ENCODE measurements at regions not wholly inside any gene's neighbourhood (a gene's known extent, or its start where the extent isn't known, plus 50 kb on each side); places are given as distances from the start of the nearest gene placed in this dataset.
A peak's percentile ranks its signal among the peaks of the same experiment; 100 is the strongest.
"Not testable (repeated sequence)": the region's sequence is repeated elsewhere in the genome, so short reads cannot be mapped to it uniquely, and the experiment has no call there.

GRCh38 chr3:177642804-177643125 is 445.5 kb upstream of the TBL1XR1 start:
- Histone ChIP-seq H3K4me1 (ENCODE audit: control insufficient read depth, insufficient read depth, low read length, poor library complexity, severe bottlenecking) (peaks cover 22% of the 10 kb centered on the region), H3K9me3 (ENCODE audit: control insufficient read depth, low read length) (no peaks in the 10 kb centered on the region), H3K27ac (ENCODE audit: insufficient read depth, low read length, poor library complexity, severe bottlenecking) (no peak overlapping the region), H3K36me3 (ENCODE audit: control insufficient read depth, insufficient read depth, low read length) (no peaks in the 10 kb centered on the region), H3K4me3 (ENCODE audit: insufficient read depth, low read depth, low read length, poor library complexity, severe bottlenecking) (no peak overlapping the region), H3K27me3 (replicated peaks; ENCODE audit: control insufficient read depth, insufficient read depth, low read length, poor library complexity, severe bottlenecking) (no peaks in the 10 kb centered on the region)
- no peak for DNase-seq

DNA sequence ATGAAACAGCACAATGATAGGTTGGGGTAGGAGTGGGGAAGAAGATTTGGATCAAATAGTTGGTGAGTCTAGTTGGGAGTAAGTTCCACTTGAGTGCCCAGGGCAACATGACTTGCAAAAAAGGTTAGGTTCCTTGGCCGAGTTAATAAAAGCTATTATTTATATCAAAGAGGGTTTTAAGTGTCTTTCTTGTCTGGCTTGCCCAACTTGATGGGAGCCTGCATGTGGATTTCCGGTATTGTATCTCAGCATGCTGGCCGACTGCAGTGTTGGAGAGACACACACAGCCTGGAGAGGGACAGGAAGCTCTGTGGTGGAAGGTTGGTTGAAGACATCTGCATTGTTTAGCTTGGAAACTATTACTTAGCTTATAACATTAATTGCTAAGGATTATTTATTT is 449.5 kb upstream of the TBL1XR1 start:
- Histone ChIP-seq H3K27ac (ENCODE audit: insufficient read depth, low read length, poor library complexity, severe bottlenecking) (no peak overlapping the region), H3K4me1 (ENCODE audit: control insufficient read depth, insufficient read depth, low read length, poor library complexity, severe bottlenecking) (peaks cover 28% of the 10 kb centered on the region), H3K27me3 (replicated peaks; ENCODE audit: control insufficient read depth, insufficient read depth, low read length, poor library complexity, severe bottlenecking) (no peaks in the 10 kb centered on the region), H3K9me3 (ENCODE audit: control insufficient read depth, low read length) (no peaks in the 10 kb centered on the region), H3K36me3 (ENCODE audit: control insufficient read depth, insufficient read depth, low read length) (no peaks in the 10 kb centered on the region), H3K4me3 (ENCODE audit: insufficient read depth, low read depth, low read length, poor library complexity, severe bottlenecking) (no peak overlapping the region)
- no peak for DNase-seq

- H3K27me3 ChIP-seq (replicated peaks; ENCODE audit: control insufficient read depth, insufficient read depth, low read length, poor library complexity, severe bottlenecking), result no peaks in the 10 kb centered on the region
- DNase-seq, result no peak
- no peaks in the 10 kb centered on the region for H3K36me3 ChIP-seq (ENCODE audit: control insufficient read depth, insufficient read depth, low read length)
- H3K4me3 ChIP-seq (ENCODE audit: insufficient read depth, low read depth, low read length, poor library complexity, severe bottlenecking), result no peak overlapping the region
- H3K27ac ChIP-seq (ENCODE audit: insufficient read depth, low read length, poor library complexity, severe bottlenecking), result no peak overlapping the region
- H3K9me3 ChIP-seq (ENCODE audit: control insufficient read depth, low read length), result no peaks in the 10 kb centered on the region
- peaks cover 22% of the 10 kb centered on the region for H3K4me1 ChIP-seq (ENCODE audit: control insufficient read depth, insufficient read depth, low read length, poor library complexity, severe bottlenecking)
Observed at GRCh38 chr3:177647341-177647740, 450.1 kb upstream of the TBL1XR1 start.

DNA sequence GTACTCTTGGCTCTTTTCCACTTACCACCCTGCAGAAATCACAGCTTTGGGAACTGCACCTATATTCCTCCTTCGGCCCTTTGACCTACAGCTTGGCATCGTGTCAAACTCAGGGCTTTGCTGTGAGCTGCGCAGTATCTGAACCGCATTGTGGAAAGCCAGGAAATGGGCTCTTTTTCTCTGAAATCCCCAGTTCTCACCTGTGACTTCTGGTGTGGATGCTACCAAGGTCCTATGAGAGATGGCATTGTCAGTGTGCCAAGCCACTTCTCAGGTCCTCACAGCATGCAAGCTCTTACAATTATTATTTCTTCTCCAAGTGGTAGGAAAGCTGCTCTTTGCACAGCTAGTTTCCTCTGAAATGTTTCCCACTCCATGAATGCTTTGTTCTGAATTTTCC is 450.6 kb upstream of the TBL1XR1 start:
- Histone ChIP-seq H3K27ac (ENCODE audit: insufficient read depth, low read length, poor library complexity, severe bottlenecking) (no peak overlapping the region), H3K36me3 (ENCODE audit: control insufficient read depth, insufficient read depth, low read length) (no peaks in the 10 kb centered on the region), H3K4me1 (ENCODE audit: control insufficient read depth, insufficient read depth, low read length, poor library complexity, severe bottlenecking) (peaks cover 17% of the 10 kb centered on the region), H3K27me3 (replicated peaks; ENCODE audit: control insufficient read depth, insufficient read depth, low read length, poor library complexity, severe bottlenecking) (no peaks in the 10 kb centered on the region), H3K9me3 (ENCODE audit: control insufficient read depth, low read length) (no peaks in the 10 kb centered on the region), H3K4me3 (ENCODE audit: insufficient read depth, low read depth, low read length, poor library complexity, severe bottlenecking) (no peak overlapping the region)
- DNase-seq, result peak in 1 of 3 donors; percentile 7

DNA sequence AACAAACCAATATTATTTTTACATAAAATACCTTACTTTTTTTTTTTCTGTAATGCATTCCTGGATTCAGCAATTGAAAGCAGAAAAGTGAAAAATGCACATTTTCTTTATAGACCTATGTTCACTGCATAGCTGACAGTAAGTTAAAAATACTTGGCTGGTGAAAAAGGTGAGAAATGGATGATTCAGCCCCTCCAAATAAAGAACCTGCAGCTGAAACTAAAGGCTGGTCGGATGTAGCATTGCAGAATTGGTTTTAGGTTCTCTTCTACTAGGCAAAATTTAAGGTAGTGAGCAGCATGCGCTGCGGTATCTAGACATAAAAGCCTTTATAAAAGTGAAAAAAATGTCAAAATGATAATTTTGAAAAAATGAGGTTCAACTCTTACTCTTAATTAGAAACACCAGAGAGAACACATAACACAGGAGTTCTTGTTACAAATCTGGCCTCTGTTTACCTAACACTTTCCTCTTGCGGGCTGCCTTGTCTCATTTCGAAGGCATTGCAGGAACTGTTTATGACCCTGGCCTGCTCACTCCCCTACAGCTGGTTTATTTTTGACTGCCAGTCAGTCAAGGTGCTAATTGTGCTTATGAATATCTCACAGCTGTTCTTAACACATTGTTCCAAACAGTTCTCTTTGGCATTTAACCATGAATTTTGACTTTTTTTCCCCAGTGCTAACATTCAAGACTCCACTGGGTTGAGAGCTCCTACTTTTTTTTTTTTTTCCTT is 455.4 kb upstream of the TBL1XR1 start:
- no peaks in the 10 kb centered on the region for H3K9me3 ChIP-seq (ENCODE audit: control insufficient read depth, low read length)
- no peak for DNase-seq
- no peak overlapping the region for H3K4me3 ChIP-seq (ENCODE audit: insufficient read depth, low read depth, low read length, poor library complexity, severe bottlenecking)
- no peak overlapping the region for H3K27ac ChIP-seq (ENCODE audit: insufficient read depth, low read length, poor library complexity, severe bottlenecking)
- H3K4me1 ChIP-seq (ENCODE audit: control insufficient read depth, insufficient read depth, low read length, poor library complexity, severe bottlenecking), result peaks cover 6% of the 10 kb centered on the region
- H3K27me3 ChIP-seq (replicated peaks; ENCODE audit: control insufficient read depth, insufficient read depth, low read length, poor library complexity, severe bottlenecking), result no peaks in the 10 kb centered on the region
- H3K36me3 ChIP-seq (ENCODE audit: control insufficient read depth, insufficient read depth, low read length), result no peaks in the 10 kb centered on the region

DNA sequence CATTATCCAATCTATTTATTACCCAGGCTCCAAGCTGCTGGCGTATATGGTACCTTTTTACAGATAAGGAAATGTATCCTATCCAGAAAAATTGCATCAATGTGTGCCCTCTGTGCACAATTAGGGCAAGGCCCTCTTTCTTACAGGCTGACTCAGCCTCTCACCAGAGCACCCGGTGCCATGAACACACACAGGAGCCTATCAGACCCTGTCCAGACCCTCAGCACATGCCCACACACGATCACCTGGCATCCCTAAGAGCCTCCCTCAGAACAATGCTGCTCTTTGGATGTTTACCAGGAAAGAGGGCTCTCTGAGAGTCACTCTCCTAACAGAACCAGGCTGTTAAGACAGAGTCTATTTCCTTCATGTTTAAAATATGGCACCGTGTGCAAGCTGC is 460.0 kb upstream of the TBL1XR1 start:
- DNase-seq, result no peak
- H3K27me3 ChIP-seq (replicated peaks; ENCODE audit: control insufficient read depth, insufficient read depth, low read length, poor library complexity, severe bottlenecking), result no peaks in the 10 kb centered on the region
- H3K27ac ChIP-seq (ENCODE audit: insufficient read depth, low read length, poor library complexity, severe bottlenecking), result no peak overlapping the region
- no peaks in the 10 kb centered on the region for H3K9me3 ChIP-seq (ENCODE audit: control insufficient read depth, low read length)
- H3K4me1 ChIP-seq (ENCODE audit: control insufficient read depth, insufficient read depth, low read length, poor library complexity, severe bottlenecking), result no peaks in the 10 kb centered on the region
- no peak overlapping the region for H3K4me3 ChIP-seq (ENCODE audit: insufficient read depth, low read depth, low read length, poor library complexity, severe bottlenecking)
- H3K36me3 ChIP-seq (ENCODE audit: control insufficient read depth, insufficient read depth, low read length), result no peaks in the 10 kb centered on the region

GRCh38 chr3:177658354-177658753 is 461.1 kb upstream of the TBL1XR1 start:
- H3K27me3 ChIP-seq (replicated peaks; ENCODE audit: control insufficient read depth, insufficient read depth, low read length, poor library complexity, severe bottlenecking), result no peaks in the 10 kb centered on the region
- no peak for DNase-seq
- no peak overlapping the region for H3K27ac ChIP-seq (ENCODE audit: insufficient read depth, low read length, poor library complexity, severe bottlenecking)
- no peaks in the 10 kb centered on the region for H3K9me3 ChIP-seq (ENCODE audit: control insufficient read depth, low read length)
- no peaks in the 10 kb centered on the region for H3K36me3 ChIP-seq (ENCODE audit: control insufficient read depth, insufficient read depth, low read length)
- no peak overlapping the region for H3K4me3 ChIP-seq (ENCODE audit: insufficient read depth, low read depth, low read length, poor library complexity, severe bottlenecking)
- no peaks in the 10 kb centered on the region for H3K4me1 ChIP-seq (ENCODE audit: control insufficient read depth, insufficient read depth, low read length, poor library complexity, severe bottlenecking)

- peak in 2 of 3 donors; percentile 12 to 24 for DNase-seq
- not testable (repeated sequence) for H3K36me3 ChIP-seq (ENCODE audit: control insufficient read depth, insufficient read depth, low read length); H3K9me3 ChIP-seq (ENCODE audit: control insufficient read depth, low read length); H3K27me3 ChIP-seq (replicated peaks; ENCODE audit: control insufficient read depth, insufficient read depth, low read length, poor library complexity, severe bottlenecking); H3K4me3 ChIP-seq (ENCODE audit: insufficient read depth, low read depth, low read length, poor library complexity, severe bottlenecking); H3K4me1 ChIP-seq (ENCODE audit: control insufficient read depth, insufficient read depth, low read length, poor library complexity, severe bottlenecking); H3K27ac ChIP-seq (ENCODE audit: insufficient read depth, low read length, poor library complexity, severe bottlenecking)
Observed at GRCh38 chr3:177664380-177665103, 467.3 kb upstream of the TBL1XR1 start.

- Histone ChIP-seq H3K36me3 (ENCODE audit: control insufficient read depth, insufficient read depth, low read length) (no peaks in the 10 kb centered on the region), H3K9me3 (ENCODE audit: control insufficient read depth, low read length) (no peaks in the 10 kb centered on the region), H3K27me3 (replicated peaks; ENCODE audit: control insufficient read depth, insufficient read depth, low read length, poor library complexity, severe bottlenecking) (no peaks in the 10 kb centered on the region), H3K4me3 (ENCODE audit: insufficient read depth, low read depth, low read length, poor library complexity, severe bottlenecking) (no peak overlapping the region), H3K27ac (ENCODE audit: insufficient read depth, low read length, poor library complexity, severe bottlenecking) (no peak overlapping the region), H3K4me1 (ENCODE audit: control insufficient read depth, insufficient read depth, low read length, poor library complexity, severe bottlenecking) (no peaks in the 10 kb centered on the region)
- no peak for DNase-seq
Observed at GRCh38 chr3:177665122-177665808, 468.0 kb upstream of the TBL1XR1 start.

DNA sequence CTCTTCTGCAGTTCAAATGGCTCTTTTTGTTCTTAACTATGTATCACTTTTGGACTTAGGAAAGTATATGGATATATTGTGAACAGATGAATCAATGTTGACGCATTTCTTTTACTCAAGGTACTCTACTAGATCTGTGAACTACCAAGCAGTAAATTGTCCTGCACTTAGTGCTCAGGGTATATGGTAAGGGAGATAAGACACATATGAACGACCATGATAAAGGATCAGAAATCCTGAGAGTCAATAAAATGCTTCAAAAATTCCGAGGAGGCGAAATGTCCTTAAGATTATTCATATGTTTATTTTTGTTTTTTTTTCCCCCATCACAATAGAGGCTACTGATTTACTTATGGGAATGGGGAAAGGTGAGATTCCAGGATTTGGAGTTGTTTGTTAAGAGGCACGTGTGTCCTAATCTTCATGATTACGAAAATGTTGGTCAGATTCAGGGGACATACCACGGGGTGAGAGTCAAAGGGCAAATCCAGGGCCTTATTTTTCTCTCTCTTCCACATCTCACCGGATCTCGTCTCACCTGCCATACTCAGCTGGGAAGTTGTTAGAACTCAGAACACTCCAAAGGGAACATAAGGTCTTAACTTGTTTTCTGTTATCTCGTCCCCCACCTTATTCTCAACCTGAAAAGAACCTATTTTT is 475.1 kb upstream of the TBL1XR1 start:
- no peak for DNase-seq
- Histone ChIP-seq H3K27me3 (replicated peaks; ENCODE audit: control insufficient read depth, insufficient read depth, low read length, poor library complexity, severe bottlenecking) (no peaks in the 10 kb centered on the region), H3K4me1 (ENCODE audit: control insufficient read depth, insufficient read depth, low read length, poor library complexity, severe bottlenecking) (no peaks in the 10 kb centered on the region), H3K36me3 (ENCODE audit: control insufficient read depth, insufficient read depth, low read length) (no peaks in the 10 kb centered on the region), H3K9me3 (ENCODE audit: control insufficient read depth, low read length) (no peaks in the 10 kb centered on the region), H3K27ac (ENCODE audit: insufficient read depth, low read length, poor library complexity, severe bottlenecking) (no peak overlapping the region), H3K4me3 (ENCODE audit: insufficient read depth, low read depth, low read length, poor library complexity, severe bottlenecking) (no peak overlapping the region)
